ENCODE measurements at regions not wholly inside any gene's neighbourhood (a gene's known extent, or its start where the extent isn't known, plus 50 kb on each side); places are given as distances from the start of the nearest gene placed in this dataset.
"Not testable (repeated sequence)": the region's sequence is repeated elsewhere in the genome, so short reads cannot be mapped to it uniquely, and the experiment has no call there.

GRCh38 chr20:17825252-17825959 lies 125.6 kb downstream of the BANF2 start:
- no peak for DNase-seq (ENCODE audit: extremely low read depth in 1 of 11, low read depth in 9 of 11, low spot score in 4 of 11)

- no peak for DNase-seq (ENCODE audit: extremely low read depth in 1 of 11, low read depth in 9 of 11, low spot score in 4 of 11)
Observed at GRCh38 chr20:17824676-17825251, 125.0 kb downstream of the BANF2 start.

- no peak for DNase-seq (ENCODE audit: extremely low read depth in 1 of 11, low read depth in 9 of 11, low spot score in 4 of 11)
Observed at GRCh38 chr20:17823409-17824144, 123.8 kb downstream of the BANF2 start.

GRCh38 chr20:17822540-17823408 lies 123.0 kb downstream of the BANF2 start:
- DNase-seq (ENCODE audit: extremely low read depth in 1 of 11, low read depth in 9 of 11, low spot score in 4 of 11), result no peak

GRCh38 chr20:17822039-17822438 lies 122.3 kb downstream of the BANF2 start:
- DNase-seq (ENCODE audit: extremely low read depth in 1 of 11, low read depth in 9 of 11, low spot score in 4 of 11), result peak in 10 of 11 donors; percentile 66 to 94 (median 80)

DNA sequence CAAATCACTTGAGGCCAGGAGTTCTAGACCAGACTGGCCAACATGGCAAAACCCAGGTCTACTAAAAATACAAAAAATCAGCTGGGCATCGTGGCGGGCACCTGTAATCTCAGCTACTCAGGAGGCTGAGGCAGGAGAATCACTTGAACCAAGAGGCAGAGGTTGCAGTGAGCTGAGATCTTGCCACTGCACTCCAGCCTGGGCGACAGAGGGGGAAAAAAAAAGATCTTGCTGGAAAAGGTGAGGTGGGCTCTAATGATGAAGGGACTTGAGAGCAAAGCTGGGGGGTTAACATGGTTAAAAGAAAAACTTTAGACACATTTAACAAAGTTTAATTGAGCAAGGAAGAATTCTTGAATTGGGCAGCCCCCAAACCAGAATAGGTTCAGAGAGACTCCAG lies 121.8 kb downstream of the BANF2 start:
- not testable (repeated sequence) for DNase-seq (ENCODE audit: extremely low read depth in 1 of 11, low read depth in 9 of 11, low spot score in 4 of 11)

DNA sequence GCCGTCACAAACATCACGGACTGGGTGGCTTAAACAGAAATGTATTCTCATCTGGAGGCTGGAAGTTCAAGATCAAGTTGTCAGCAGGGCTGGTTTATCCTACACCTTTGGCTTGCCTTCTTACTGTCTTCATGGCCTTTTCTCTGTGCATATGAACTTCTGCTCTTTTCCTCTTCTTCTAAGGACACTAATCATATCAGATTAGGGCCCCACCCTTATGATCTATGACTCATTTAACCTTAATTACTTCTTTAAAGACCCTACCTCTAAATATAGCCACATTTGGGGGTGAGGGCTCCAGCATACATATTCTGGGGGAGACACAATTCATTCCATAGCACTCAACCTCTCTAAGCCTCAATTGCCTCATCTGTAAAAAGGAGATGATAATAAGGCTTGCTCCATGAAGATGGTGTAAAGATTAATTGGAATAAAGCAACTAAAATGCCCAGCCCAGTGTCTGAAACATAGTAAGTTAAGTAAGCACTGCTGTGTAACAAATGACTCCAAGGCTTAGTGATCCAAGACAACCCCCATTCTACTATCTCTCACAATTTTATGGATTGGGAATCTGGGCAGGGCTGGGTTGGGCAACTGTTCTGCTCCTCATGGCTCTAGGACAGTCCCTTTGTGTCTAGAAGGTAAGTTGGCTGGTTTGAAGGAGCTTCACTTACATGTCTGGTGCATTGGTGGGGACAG lies 119.8 kb downstream of the BANF2 start:
- DNase-seq (ENCODE audit: extremely low read depth in 1 of 11, low read depth in 9 of 11, low spot score in 4 of 11), result no peak

DNA sequence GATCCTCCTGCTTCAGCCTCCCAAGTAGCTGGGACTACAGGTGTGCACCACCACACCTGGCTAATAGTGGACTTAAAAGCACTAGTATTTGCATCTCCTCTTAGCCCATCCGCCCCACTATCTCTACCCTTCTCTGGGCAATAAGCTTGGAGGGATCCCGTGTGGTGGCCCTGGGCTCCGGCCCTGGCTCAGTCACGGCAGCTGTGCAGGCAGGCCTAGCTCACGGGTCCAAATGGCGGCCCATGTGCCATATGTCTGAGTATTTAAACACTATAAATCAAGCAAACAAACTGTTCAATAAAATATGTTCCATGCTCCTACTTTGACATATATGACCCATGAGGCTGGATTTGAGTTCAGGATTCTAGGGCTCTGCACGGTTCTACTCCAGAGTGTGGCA lies 118.4 kb downstream of the BANF2 start:
- no peak for DNase-seq (ENCODE audit: extremely low read depth in 1 of 11, low read depth in 9 of 11, low spot score in 4 of 11)

GRCh38 chr20:17816804-17817587 lies 117.2 kb downstream of the BANF2 start:
- DNase-seq (ENCODE audit: extremely low read depth in 1 of 11, low read depth in 9 of 11, low spot score in 4 of 11), result no peak

GRCh38 chr20:17811628-17811965 lies 111.8 kb downstream of the BANF2 start:
- no peak for DNase-seq (ENCODE audit: extremely low read depth in 1 of 11, low read depth in 9 of 11, low spot score in 4 of 11)

- no peak for DNase-seq (ENCODE audit: extremely low read depth in 1 of 11, low read depth in 9 of 11, low spot score in 4 of 11)
Observed at GRCh38 chr20:17810847-17811627, 111.3 kb downstream of the BANF2 start.

GRCh38 chr20:17810062-17810631 lies 110.4 kb downstream of the BANF2 start:
- no peak for DNase-seq (ENCODE audit: extremely low read depth in 1 of 11, low read depth in 9 of 11, low spot score in 4 of 11)

GRCh38 chr20:17809362-17810061 lies 109.7 kb downstream of the BANF2 start:
- DNase-seq (ENCODE audit: extremely low read depth in 1 of 11, low read depth in 9 of 11, low spot score in 4 of 11), result no peak

- no peak for DNase-seq (ENCODE audit: extremely low read depth in 1 of 11, low read depth in 9 of 11, low spot score in 4 of 11)
Observed at GRCh38 chr20:17808782-17809181, 109.0 kb downstream of the BANF2 start.

DNA sequence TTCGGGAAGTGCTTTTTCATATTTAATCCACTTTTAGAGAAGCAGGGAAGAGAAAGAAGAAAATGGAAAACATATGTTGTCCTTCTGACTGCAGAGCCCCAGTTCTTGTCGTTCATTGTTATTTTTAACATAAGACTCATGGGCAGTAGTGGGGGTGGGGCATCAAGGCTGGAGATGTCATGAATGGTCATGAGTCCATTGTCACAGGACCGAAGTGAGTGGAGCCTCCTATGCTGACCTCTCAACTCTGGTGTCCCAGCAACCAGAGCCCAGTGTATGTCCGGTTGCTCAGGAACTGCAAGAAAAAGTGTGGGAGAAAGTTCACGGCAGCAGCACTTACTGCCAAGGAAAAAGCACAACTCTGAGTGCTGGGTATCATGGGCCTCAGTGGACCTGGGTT lies 108.6 kb downstream of the BANF2 start:
- peak in 6 of 11 donors; percentile 42 to 65 (median 60) for DNase-seq (ENCODE audit: extremely low read depth in 1 of 11, low read depth in 9 of 11, low spot score in 4 of 11)

GRCh38 chr20:17807651-17808050 lies 107.9 kb downstream of the BANF2 start:
- DNase-seq (ENCODE audit: extremely low read depth in 1 of 11, low read depth in 9 of 11, low spot score in 4 of 11), result no peak
